Amygdala (tissue), 56 donors: ENCODE measurements at regions not wholly inside any gene's neighbourhood (a gene's known extent, or its start where the extent isn't known, plus 50 kb on each side); places are given as distances from the start of the nearest gene placed in this dataset.

ENCODE experiments used
- DNase-seq, 56 donors: peaks; one replicate each; lab custom pipeline; 2025; lab: John Stamatoyannopoulos, UW

- DNase-seq: no peak
Observed at GRCh38 chr16:6063526-6063925, 965.9 kb upstream of the EEF2KMT start.

- DNase-seq: no peak
Observed at GRCh38 chr16:6059671-6060070, 962.1 kb upstream of the EEF2KMT start.

GRCh38 chr16:6057821-6058220 lies 960.2 kb upstream of the EEF2KMT start:
- no peak for DNase-seq

GRCh38 chr16:6048017-6048416 lies 950.4 kb upstream of the EEF2KMT start:
- no peak for DNase-seq

GRCh38 chr16:6047325-6047724 lies 949.7 kb upstream of the EEF2KMT start:
- no peak for DNase-seq

- no peak for DNase-seq
Observed at GRCh38 chr16:6038941-6039645, 941.5 kb upstream of the EEF2KMT start.

GRCh38 chr16:6035161-6035560 lies 937.6 kb upstream of the EEF2KMT start:
- DNase-seq: no peak

GRCh38 chr16:6034511-6034910 lies 936.9 kb upstream of the EEF2KMT start:
- DNase-seq: no peak

GRCh38 chr16:6032438-6032837 lies 934.8 kb upstream of the EEF2KMT start:
- no peak for DNase-seq

- no peak for DNase-seq
Observed at GRCh38 chr16:6031567-6031966, 934.0 kb upstream of the EEF2KMT start.

GRCh38 chr16:6031102-6031501 lies 933.5 kb upstream of the EEF2KMT start:
- DNase-seq: no peak

GRCh38 chr16:6027733-6028132 lies 930.1 kb upstream of the EEF2KMT start:
- no peak for DNase-seq

GRCh38 chr16:6023449-6023848 lies 925.9 kb upstream of the EEF2KMT start:
- DNase-seq: no peak

GRCh38 chr16:6021276-6021943 lies 923.8 kb upstream of the EEF2KMT start:
- DNase-seq: no peak

GRCh38 chr16:6020162-6020985 lies 922.8 kb upstream of the EEF2KMT start:
- DNase-seq: peak in 2 of 56 donors; percentile 13 to 15

- peak in 1 of 56 donors; percentile 12 for DNase-seq
Observed at GRCh38 chr16:6019490-6019991, 921.9 kb upstream of the EEF2KMT start.

GRCh38 chr16:6018848-6019489 lies 921.4 kb upstream of the EEF2KMT start:
- peak in 7 of 56 donors; percentile 8 to 51 (median 24) for DNase-seq

GRCh38 chr16:6016530-6017184 lies 919.1 kb upstream of the EEF2KMT start:
- no peak for DNase-seq

GRCh38 chr16:6012716-6013115 lies 915.1 kb upstream of the EEF2KMT start:
- no peak for DNase-seq

- no peak for DNase-seq
Observed at GRCh38 chr16:6009151-6009550, 911.6 kb upstream of the EEF2KMT start.
